DND-41 (cell line): ENCODE measurements at regions not wholly inside any gene's neighbourhood (a gene's known extent, or its start where the extent isn't known, plus 50 kb on each side); places are given as distances from the start of the nearest gene placed in this dataset.

Experiments used
- EZH2 ChIP-seq: IDR thresholded peaks from 3 replicates; pipeline ENCODE4 v1.6.1; 2012; ENCODE audit warnings: borderline replicate concordance, low read depth, mild to moderate bottlenecking, moderate library complexity, low read length, inconsistent platforms; ENCODE audit not compliant: severe bottlenecking
- TF ChIP-seq, protein P1 (sequence below): IDR thresholded peaks from 2 replicates; pipeline ENCODE4 v1.5.1; 2012; ENCODE audit warnings: borderline replicate concordance, low read length, moderate library complexity, mild to moderate bottlenecking; ENCODE audit not compliant: poor library complexity, severe bottlenecking; ENCODE audit errors: extremely low read depth

DNA sequence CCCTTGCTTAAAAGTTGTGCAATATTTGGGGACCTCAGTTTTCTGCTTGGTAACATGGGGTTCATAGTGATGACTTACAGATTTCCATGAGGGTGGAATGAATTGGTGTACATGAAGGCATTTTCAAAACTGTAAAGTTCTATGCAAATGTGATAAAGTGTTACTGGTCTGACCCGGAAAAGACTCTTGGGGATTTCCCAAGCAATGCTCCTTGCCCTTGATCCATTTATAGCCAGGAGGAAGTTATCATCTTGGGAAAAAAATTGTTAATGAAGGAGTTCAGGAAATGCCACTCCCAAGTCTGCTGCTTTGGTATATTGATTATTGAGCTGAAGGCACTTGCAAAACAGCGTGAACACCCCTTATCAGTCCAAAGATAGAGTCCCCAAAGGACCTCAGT is 96.3 kb upstream of the ZPBP start:
- TF ChIP-seq, protein P1, sequence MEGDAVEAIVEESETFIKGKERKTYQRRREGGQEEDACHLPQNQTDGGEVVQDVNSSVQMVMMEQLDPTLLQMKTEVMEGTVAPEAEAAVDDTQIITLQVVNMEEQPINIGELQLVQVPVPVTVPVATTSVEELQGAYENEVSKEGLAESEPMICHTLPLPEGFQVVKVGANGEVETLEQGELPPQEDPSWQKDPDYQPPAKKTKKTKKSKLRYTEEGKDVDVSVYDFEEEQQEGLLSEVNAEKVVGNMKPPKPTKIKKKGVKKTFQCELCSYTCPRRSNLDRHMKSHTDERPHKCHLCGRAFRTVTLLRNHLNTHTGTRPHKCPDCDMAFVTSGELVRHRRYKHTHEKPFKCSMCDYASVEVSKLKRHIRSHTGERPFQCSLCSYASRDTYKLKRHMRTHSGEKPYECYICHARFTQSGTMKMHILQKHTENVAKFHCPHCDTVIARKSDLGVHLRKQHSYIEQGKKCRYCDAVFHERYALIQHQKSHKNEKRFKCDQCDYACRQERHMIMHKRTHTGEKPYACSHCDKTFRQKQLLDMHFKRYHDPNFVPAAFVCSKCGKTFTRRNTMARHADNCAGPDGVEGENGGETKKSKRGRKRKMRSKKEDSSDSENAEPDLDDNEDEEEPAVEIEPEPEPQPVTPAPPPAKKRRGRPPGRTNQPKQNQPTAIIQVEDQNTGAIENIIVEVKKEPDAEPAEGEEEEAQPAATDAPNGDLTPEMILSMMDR: no peak
- no peak for TF ChIP-seq EZH2
